HCT116 (cell line): ENCODE measurements at regions not wholly inside any gene's neighbourhood (a gene's known extent, or its start where the extent isn't known, plus 50 kb on each side); places are given as distances from the start of the nearest gene placed in this dataset.

Experiments used
- CTCF ChIP-seq, 3 experiments: fragments of 200-600 bp in 1 of 3; sonication (generic) in 1 of 3; IDR thresholded peaks in 2 of 3; conservative IDR thresholded peaks in 1 of 3; 2 replicates each; pipeline ENCODE4 v1.5.1; 2012 to 2017; ENCODE audit warnings: low read depth in 2 of 3, low read length in 2 of 3, antibody characterized with exemption in 1 of 3, borderline replicate concordance in 1 of 3, control low read depth in 1 of 3, mild to moderate bottlenecking in 1 of 3, mixed read lengths in 1 of 3, mixed run types in 1 of 3, moderate library complexity in 1 of 3; ENCODE audit not compliant: insufficient read depth in 1 of 3
- EZH2 ChIP-seq: fragments of 200-600 bp; sonication (generic); IDR thresholded peaks from 2 replicates; pipeline ENCODE4 v1.6.1; 2017; ENCODE audit warnings: antibody characterized with exemption, mixed run types
- EZH2phosphoT487 ChIP-seq: fragments of 200-600 bp; IDR thresholded peaks from 2 replicates; pipeline ENCODE4 v1.6.1; 2018; ENCODE audit warnings: antibody characterized with exemption, borderline replicate concordance
- FOSL1 ChIP-seq: IDR thresholded peaks from 2 replicates; pipeline ENCODE4 v1.6.1; 2012; ENCODE audit warnings: low read depth
- JUND ChIP-seq: IDR thresholded peaks from 2 replicates; pipeline ENCODE4 v1.6.1; 2012
- MAX ChIP-seq: IDR thresholded peaks from 2 replicates; pipeline ENCODE4 v1.6.1; 2012
- POLR2A ChIP-seq: IDR thresholded peaks from 2 replicates; pipeline ENCODE4 v1.7.0; 2011; ENCODE audit warnings: borderline replicate concordance; ENCODE audit not compliant: insufficient read depth, insufficient read length; ENCODE audit errors: extremely low read depth
- POLR2AphosphoS5 ChIP-seq: IDR thresholded peaks from 2 replicates; pipeline ENCODE4 v1.6.1; 2011; ENCODE audit warnings: mild to moderate bottlenecking, low read depth, low read length, moderate library complexity
- RAD21 ChIP-seq: IDR thresholded peaks from 2 replicates; pipeline ENCODE4 v1.6.1; 2012; ENCODE audit warnings: low read depth, mild to moderate bottlenecking
- SP1 ChIP-seq: IDR thresholded peaks from 2 replicates; pipeline ENCODE4 v1.6.1; 2012; ENCODE audit warnings: low read depth
- TCF7L2 ChIP-seq: IDR thresholded peaks from 2 replicates; pipeline ENCODE4 v1.7.0; 2011; ENCODE audit warnings: borderline replicate concordance, inconsistent platforms; ENCODE audit not compliant: insufficient read depth, insufficient read length; ENCODE audit errors: extremely low read depth
- ZNF274 ChIP-seq: fragments of 200-500 bp; sonication (Bioruptor generic); IDR thresholded peaks from 2 replicates; pipeline ENCODE4 v1.6.1; 2014; ENCODE audit warnings: mild to moderate bottlenecking, low read depth, low read length, inconsistent platforms

- TF ChIP-seq SP1: no peak
- TF ChIP-seq POLR2AphosphoS5: no peak
- no peak for TF ChIP-seq CTCF (IDR thresholded peaks at IDR 0.05 in 2 of 3, conservative IDR thresholded peaks at IDR 0.05 in 1 of 3; ENCODE audit: borderline replicate concordance in 1 of 3, insufficient read depth in 1 of 3, low read depth in 2 of 3, low read length in 2 of 3)
- no peak for TF ChIP-seq POLR2A
- TF ChIP-seq RAD21: no peak
- no peak for TF ChIP-seq JUND
- no peak for TF ChIP-seq MAX
- no peak for TF ChIP-seq TCF7L2
- TF ChIP-seq FOSL1: no peak
- TF ChIP-seq EZH2: no peak
- no peak for TF ChIP-seq ZNF274
- no peak for TF ChIP-seq EZH2phosphoT487
These were observed 143.1 kb downstream of the TLE3 start for GRCh38 chr15:69954666-69955065.
